Caco-2 (cell line): ENCODE measurements at regions not wholly inside any gene's neighbourhood (a gene's known extent, or its start where the extent isn't known, plus 50 kb on each side); places are given as distances from the start of the nearest gene placed in this dataset.

ENCODE experiments used
- BruUV-seq: library from RNA; stranded (reverse); fragments of 400-500 nt; replicated peaks from 2 replicates; lab custom pipeline; 2021; lab: Mats Ljungman, UMichigan
- CTCF ChIA-PET: fragments of 300-600 bp; sonication (Branson Sonifier 250); formaldehyde crosslinking; loops from one replicate; lab custom pipeline; 2022; ENCODE audit warnings: antibody characterized with exemption; lab: Charles Lee
- POLR2A ChIA-PET: fragments of 300-600 bp; sonication (Branson Sonifier 250); formaldehyde crosslinking; loops from one replicate; lab custom pipeline; 2022; ENCODE audit warnings: antibody characterized with exemption; lab: Charles Lee
- DNase-seq, 2 experiments: peaks; one replicate each; pipeline versions ENCODE4 v3.0.0 to v3.0.0-alpha.2; 2020 to 2022
- H3K27me3 ChIP-seq: replicated peaks from 2 replicates; pipeline ENCODE4 v1.6.0; 2011; ENCODE audit warnings: low read length; ENCODE audit not compliant: control insufficient read depth, insufficient read depth
- H3K36me3 ChIP-seq: 2 replicates; pipeline ENCODE4 v1.5.1; 2011; ENCODE audit warnings: low read length; ENCODE audit not compliant: control insufficient read depth, insufficient read depth
- H3K4me1 ChIP-seq: fragments of 250-450 bp; sonication (Bioruptor Pico); 2 replicates; pipeline ENCODE4 v1.5.1; 2020; ENCODE audit warnings: mild to moderate bottlenecking
- H3K4me3 ChIP-seq: 2 replicates; pipeline ENCODE4 v1.5.1; 2011; ENCODE audit warnings: low read depth, mild to moderate bottlenecking, control low read depth, low read length
- H3K9me3 ChIP-seq: fragments of 250-450 bp; sonication (Bioruptor Pico); 2 replicates; pipeline ENCODE4 v1.5.1; 2020; ENCODE audit warnings: mild to moderate bottlenecking, moderate library complexity
- H3K27ac Mint-ChIP-seq: one replicate; pipeline ENCODE4 v1.8.0; 2022; ENCODE audit warnings: mixed read lengths; ENCODE audit not compliant: unreplicated experiment
- H3K27me3 Mint-ChIP-seq: one replicate; pipeline ENCODE4 v1.8.0; 2022; ENCODE audit warnings: mixed read lengths; ENCODE audit not compliant: insufficient read depth, unreplicated experiment
- H3K36me3 Mint-ChIP-seq: one replicate; pipeline ENCODE4 v1.8.0; 2022; ENCODE audit warnings: mild to moderate bottlenecking, mixed read lengths; ENCODE audit not compliant: insufficient read depth, unreplicated experiment
- H3K4me1 Mint-ChIP-seq: one replicate; pipeline ENCODE4 v1.8.0; 2022; ENCODE audit warnings: low read depth, mixed read lengths; ENCODE audit not compliant: unreplicated experiment
- H3K4me3 Mint-ChIP-seq: one replicate; pipeline ENCODE4 v1.8.0; 2022; ENCODE audit warnings: mild to moderate bottlenecking, moderate library complexity, mixed read lengths; ENCODE audit not compliant: unreplicated experiment
- H3K9me3 Mint-ChIP-seq: one replicate; pipeline ENCODE4 v1.8.0; 2022; ENCODE audit warnings: mixed read lengths; ENCODE audit not compliant: unreplicated experiment
- CTCF ChIP-seq, 2 experiments: fragments of 200-600 bp in 1 of 2; IDR thresholded peaks; 1 replicate in 1 of 2; 2 replicates in 1 of 2; pipeline versions ENCODE4 v1.5.1 to v1.8.0; 2011 to 2022; ENCODE audit warnings: antibody characterized with exemption in 1 of 2, control low read depth in 1 of 2, inconsistent platforms in 1 of 2, low read depth in 1 of 2, low read length in 1 of 2, mild to moderate bottlenecking in 1 of 2, moderate library complexity in 1 of 2; ENCODE audit not compliant: insufficient read depth in 1 of 2, severe bottlenecking in 1 of 2, unreplicated experiment in 1 of 2
- intact Hi-C: fragments of 100-400 bp; cut with micrococcal nuclease; formaldehyde crosslinking; loops from one replicate; pipeline ENCODE4 v1.10.0; 2022; ENCODE audit not compliant: unreplicated experiment

GRCh38 chr22:48840112-48840949 is 987.3 kb downstream of the BRD1 start:
- H3K36me3 ChIP-seq: no peaks in the 10 kb centered on the region
- Mint-ChIP-seq H3K27ac (no peak overlapping the region), H3K9me3 (peaks cover 15% of the 10 kb centered on the region), H3K4me1 (no peaks in the 10 kb centered on the region), H3K36me3 (peaks cover 10% of the 10 kb centered on the region), H3K27me3 (peaks cover 14% of the 10 kb centered on the region), H3K4me3 (no peak overlapping the region)
- DNase-seq: no peak
- no peaks in the 10 kb centered on the region for H3K4me1 ChIP-seq
- TF ChIP-seq CTCF (IDR thresholded peaks at IDR 0.05; ENCODE audit: insufficient read depth in 1 of 2, low read depth in 1 of 2, low read length in 1 of 2, severe bottlenecking in 1 of 2, unreplicated experiment in 1 of 2): no peak
- BruUV-seq: no TSS peak
- POLR2A ChIA-PET: no interaction called here
- H3K27me3 ChIP-seq: no peaks in the 10 kb centered on the region
- CTCF ChIA-PET: no interaction called here
- H3K9me3 ChIP-seq: no peaks in the 10 kb centered on the region
- no peak overlapping the region for H3K4me3 ChIP-seq
- intact Hi-C loops: no loop called here

- Histone ChIP-seq H3K4me1 (no peaks in the 10 kb centered on the region), H3K27me3 (no peaks in the 10 kb centered on the region), H3K4me3 (no peak overlapping the region), H3K9me3 (no peaks in the 10 kb centered on the region), H3K36me3 (no peaks in the 10 kb centered on the region)
- no peak for TF ChIP-seq CTCF (IDR thresholded peaks at IDR 0.05; ENCODE audit: insufficient read depth in 1 of 2, low read depth in 1 of 2, low read length in 1 of 2, severe bottlenecking in 1 of 2, unreplicated experiment in 1 of 2)
- H3K4me1 Mint-ChIP-seq: no peaks in the 10 kb centered on the region
- intact Hi-C loops: no loop called here
- H3K36me3 Mint-ChIP-seq: peaks cover 6% of the 10 kb centered on the region
- ChIA-PET CTCF (no interaction called here), POLR2A (no interaction called here)
- no peak overlapping the region for H3K4me3 Mint-ChIP-seq
- H3K9me3 Mint-ChIP-seq: peaks cover 15% of the 10 kb centered on the region
- no peak overlapping the region for H3K27ac Mint-ChIP-seq
- DNase-seq: no peak
- BruUV-seq: no TSS peak
- H3K27me3 Mint-ChIP-seq: peaks cover 9% of the 10 kb centered on the region
These were observed 988.6 kb downstream of the BRD1 start for GRCh38 chr22:48838846-48839730.

GRCh38 chr22:48838376-48838775 is 989.3 kb downstream of the BRD1 start:
- H3K27ac Mint-ChIP-seq: no peak overlapping the region
- H3K9me3 Mint-ChIP-seq: peaks cover 17% of the 10 kb centered on the region

More at GRCh38 chr22:48838376-48838775, 989.3 kb downstream of the BRD1 start:
- DNase-seq: no peak
- intact Hi-C loops: no loop called here
- POLR2A ChIA-PET: no interaction called here
- no peaks in the 10 kb centered on the region for H3K4me1 Mint-ChIP-seq
- TF ChIP-seq CTCF (IDR thresholded peaks at IDR 0.05; ENCODE audit: insufficient read depth in 1 of 2, low read depth in 1 of 2, low read length in 1 of 2, severe bottlenecking in 1 of 2, unreplicated experiment in 1 of 2): no peak
- CTCF ChIA-PET: no interaction called here
- Histone ChIP-seq H3K9me3 (no peaks in the 10 kb centered on the region), H3K27me3 (no peaks in the 10 kb centered on the region), H3K4me1 (no peaks in the 10 kb centered on the region), H3K4me3 (no peak overlapping the region), H3K36me3 (no peaks in the 10 kb centered on the region)
- H3K27me3 Mint-ChIP-seq: peaks cover 9% of the 10 kb centered on the region
- BruUV-seq: no TSS peak
- H3K4me3 Mint-ChIP-seq: no peak overlapping the region
- peaks cover 6% of the 10 kb centered on the region for H3K36me3 Mint-ChIP-seq
